GM18873 (cell line): ENCODE measurements at regions not wholly inside any gene's neighbourhood (a gene's known extent, or its start where the extent isn't known, plus 50 kb on each side); places are given as distances from the start of the nearest gene placed in this dataset.
"Not testable (repeated sequence)": the region's sequence is repeated elsewhere in the genome, so short reads cannot be mapped to it uniquely, and the experiment has no call there.

ENCODE experiments used
- ATAC-seq: cut with Tn5 transposase; IDR thresholded peaks from one replicate; pipeline ENCODE4 v1.9.1; 2021; ENCODE audit warnings: mild to moderate bottlenecking, moderate library complexity, moderate number of reproducible peaks; ENCODE audit not compliant: unreplicated experiment, low FRiP score

- ATAC-seq = not testable (repeated sequence)
Measured at GRCh38 chr20:1799746-1800145, 95.5 kb upstream of the SIRPA start.

GRCh38 chr20:1798982-1799381, 96.2 kb upstream of the SIRPA start:
- no peak for ATAC-seq

GRCh38 chr20:1793821-1794220, 101.4 kb upstream of the SIRPA start:
- ATAC-seq = no peak

GRCh38 chr20:1792274-1792673, 102.9 kb upstream of the SIRPA start:
- ATAC-seq = no peak

GRCh38 chr20:1790386-1790785, 104.8 kb upstream of the SIRPA start:
- ATAC-seq = no peak

GRCh38 chr20:1788044-1788443, 107.2 kb upstream of the SIRPA start:
- ATAC-seq = no peak

DNA sequence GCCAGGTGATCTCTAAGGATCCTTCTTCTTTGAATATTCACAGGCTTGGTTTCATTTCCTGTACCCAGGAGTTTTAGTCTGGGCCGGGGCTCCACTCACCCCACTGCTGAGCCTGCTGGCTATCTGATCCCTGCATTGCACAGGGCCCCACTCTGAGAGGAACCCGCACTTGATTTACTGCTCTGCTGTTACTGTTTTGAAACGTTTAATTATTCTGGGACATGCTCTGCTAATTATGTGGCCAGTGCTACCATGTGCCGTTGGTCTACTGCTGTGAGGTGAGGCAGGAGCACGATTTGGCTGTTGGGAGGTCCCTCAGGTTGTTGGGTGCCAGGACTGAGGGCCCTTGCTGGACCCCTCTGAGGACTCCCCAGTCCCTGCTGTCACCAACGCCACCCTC, 108.7 kb upstream of the SIRPA start:
- no peak for ATAC-seq

- ATAC-seq = no peak
Measured at GRCh38 chr20:1784586-1784985, 110.6 kb upstream of the SIRPA start.

GRCh38 chr20:1783245-1783644, 112.0 kb upstream of the SIRPA start:
- no peak for ATAC-seq

- no peak for ATAC-seq
Measured at GRCh38 chr20:1782181-1782580, 113.0 kb upstream of the SIRPA start.

DNA sequence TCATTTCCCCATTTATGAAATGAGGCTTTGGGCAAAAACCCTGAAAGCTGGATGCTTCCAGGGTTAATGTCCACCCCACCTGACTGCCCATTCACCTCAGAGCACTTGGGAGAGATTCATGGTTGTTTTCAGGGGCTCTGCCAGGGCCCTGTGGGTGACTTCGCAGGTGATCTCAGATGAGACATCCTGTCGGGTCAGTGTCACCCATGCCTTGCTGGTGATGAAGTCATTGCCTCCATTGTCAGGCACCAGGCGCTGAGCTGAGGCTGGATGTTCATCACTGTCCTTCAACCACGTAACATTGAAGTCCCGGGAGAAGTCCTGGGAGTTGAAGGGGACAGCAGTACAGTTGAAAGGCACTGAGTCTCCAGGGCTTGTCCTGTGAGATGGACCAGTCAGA, 115.6 kb upstream of the SIRPA start:
- no peak for ATAC-seq

DNA sequence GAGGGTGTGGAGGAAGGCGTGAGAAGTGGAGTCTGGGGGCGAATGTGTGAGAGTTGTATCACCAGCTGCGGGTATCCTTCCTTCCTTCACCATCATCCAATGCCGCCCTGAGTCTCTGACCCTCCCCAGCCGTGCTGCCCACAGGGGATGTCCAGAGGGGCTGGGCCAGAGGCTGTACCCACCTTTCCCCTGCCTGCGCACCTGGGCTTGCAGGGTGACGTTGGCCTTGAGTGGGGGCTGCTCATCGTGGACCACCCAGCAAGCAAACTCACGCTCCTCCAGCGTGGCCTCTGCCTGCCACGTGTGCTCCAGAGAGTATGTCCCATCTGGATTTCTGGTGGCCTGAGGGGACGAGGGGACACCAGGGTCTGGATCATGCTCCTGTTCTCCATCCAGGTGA, 116.9 kb upstream of the SIRPA start:
- ATAC-seq = no peak

- no peak for ATAC-seq
Measured at GRCh38 chr20:1777476-1777820, 117.8 kb upstream of the SIRPA start.

DNA sequence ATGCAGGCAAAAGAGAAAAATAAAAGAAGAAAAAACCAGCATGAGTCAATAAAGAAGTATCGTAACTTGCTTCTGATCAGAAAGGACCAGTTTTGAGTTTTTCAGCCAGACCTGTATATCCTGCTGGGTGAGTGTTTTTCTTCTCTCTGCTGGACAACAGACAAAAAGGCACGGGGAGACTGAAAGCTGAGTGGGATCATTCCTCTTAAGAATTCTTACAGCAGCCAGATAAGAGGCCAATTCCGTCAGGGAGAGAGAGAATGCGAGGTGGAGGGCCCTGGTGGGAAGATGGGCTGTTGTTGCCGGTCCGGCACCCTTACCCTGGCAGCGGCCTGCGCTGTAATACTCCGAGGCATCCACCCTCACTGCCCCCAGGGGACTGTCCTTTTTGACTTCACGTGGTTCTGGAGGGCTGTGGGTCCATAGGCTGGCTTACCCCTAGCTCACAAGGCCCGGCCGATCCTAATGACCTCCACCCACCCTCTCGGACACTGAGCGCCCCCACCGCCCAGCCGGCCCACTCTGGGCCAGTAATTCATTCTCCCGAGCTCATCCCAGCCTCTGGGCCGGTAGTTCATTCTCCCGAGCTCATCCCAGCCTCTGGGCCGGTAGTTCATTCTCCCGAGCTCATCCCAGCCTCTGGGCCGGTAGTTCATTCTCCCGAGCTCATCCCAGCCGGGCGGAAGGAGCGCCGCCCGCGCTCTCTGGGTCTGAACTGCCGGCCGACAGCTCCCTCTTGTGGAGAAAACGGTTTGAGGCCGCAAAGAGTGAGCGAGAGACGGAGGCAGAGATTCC, 118.3 kb upstream of the SIRPA start:
- peak; percentile 59 for ATAC-seq

DNA sequence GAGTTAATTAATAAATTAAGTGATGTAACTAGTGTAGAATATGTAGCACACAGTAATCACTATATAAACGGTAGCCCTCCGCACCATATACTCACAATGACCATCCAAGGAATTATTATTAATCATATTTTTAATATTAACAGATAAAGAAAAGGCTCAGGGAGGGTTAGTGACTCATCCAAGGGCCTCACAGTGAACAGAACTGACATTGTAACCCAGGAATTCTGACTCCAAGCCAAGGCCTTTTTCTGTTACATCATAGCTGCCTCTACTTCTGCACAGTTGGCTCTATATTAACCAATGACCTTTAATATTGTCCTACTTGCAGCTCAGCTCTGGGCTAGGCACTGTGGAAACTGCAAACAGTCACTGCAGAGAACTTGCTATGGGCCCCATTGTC, 117.5 kb upstream of the SIRPG start:
- ATAC-seq = no peak

DNA sequence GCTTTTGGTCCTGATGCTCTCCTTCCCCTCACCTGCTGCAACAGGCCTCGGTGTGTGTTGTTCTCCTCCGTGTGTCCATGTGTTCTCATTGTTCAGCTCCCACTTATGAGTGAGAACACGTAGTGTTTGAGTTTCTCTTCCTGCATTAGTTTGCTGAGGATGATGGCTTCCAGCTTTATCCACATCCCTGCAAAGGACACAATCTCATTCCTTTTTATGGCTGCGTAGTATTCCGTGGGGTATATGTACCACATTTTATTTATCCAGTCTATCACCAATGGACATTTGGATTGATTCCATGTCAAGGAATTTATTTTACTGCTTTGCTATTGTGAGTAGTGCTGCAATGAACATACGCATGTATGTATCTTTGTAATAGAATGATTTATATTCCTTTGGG, 116.9 kb upstream of the SIRPG start:
- no peak for ATAC-seq

- no peak for ATAC-seq
Measured at GRCh38 chr20:1773816-1774215, 116.2 kb upstream of the SIRPG start.

DNA sequence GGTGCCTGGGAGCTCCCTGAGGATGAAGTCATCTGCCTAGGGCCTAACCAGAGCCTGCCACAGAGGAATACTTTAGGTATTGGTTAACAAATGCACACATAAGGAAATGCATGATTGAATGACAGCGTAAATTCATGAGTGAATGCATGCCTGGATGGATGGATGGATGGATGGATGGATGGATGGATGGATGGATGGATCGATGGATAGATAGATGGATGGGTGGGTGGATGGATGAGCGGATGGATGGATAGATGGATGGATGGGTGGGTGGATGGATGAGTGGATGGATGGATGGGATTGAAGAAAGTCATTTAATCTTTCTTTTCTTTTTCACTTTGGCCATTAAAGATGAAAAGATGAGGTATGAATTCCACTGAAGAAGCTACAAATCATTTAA, 111.9 kb upstream of the SIRPG start:
- ATAC-seq = no peak

DNA sequence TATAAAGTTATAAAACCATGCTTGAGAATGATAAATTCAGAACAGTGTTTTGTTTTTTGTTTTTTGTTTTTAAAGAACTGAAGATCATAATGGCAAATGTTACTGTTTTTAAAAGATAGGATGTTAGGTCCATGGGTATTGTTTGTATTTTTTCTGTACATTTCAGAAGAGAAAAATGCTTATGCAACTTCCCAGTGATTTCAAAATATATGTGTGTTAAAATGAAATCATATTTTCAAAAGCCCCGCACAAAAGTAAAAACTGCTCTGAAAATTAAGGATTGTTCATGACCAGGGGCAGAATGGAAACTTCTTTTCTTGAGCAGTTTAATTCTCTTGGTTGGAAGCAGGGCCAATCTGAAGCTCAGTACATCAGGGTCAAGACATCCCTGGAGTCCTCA, 109.2 kb upstream of the SIRPG start:
- no peak for ATAC-seq

GRCh38 chr20:1764136-1765033, 106.8 kb upstream of the SIRPG start:
- peak; percentile 56 for ATAC-seq

DNA sequence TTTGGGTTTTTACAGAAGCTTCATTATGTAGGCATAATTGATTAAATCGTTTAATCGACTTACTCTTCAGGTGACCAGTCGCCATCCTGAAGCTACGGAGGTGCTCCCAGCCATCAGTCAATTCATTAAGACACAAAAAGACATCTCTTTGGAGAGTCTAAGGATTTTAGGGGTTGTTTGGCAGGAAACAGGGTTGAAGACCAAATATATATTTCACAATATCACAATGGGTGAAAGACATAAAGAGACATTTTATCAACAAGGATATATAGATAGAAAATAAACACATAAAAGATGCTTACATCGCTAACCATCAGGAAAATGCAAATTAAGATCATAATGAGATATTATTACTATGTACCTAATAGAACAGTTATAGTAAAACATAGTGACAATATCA, 104.0 kb upstream of the SIRPG start:
- ATAC-seq = no peak

- ATAC-seq = no peak
Measured at GRCh38 chr20:1761116-1761515, 103.5 kb upstream of the SIRPG start.
